GDM1 (cell line): ENCODE measurements at regions not wholly inside any gene's neighbourhood (a gene's known extent, or its start where the extent isn't known, plus 50 kb on each side); places are given as distances from the start of the nearest gene placed in this dataset.

Experiments
- DNase-seq: peaks from one replicate; lab custom pipeline; 2025; lab: John Stamatoyannopoulos, UW

DNA sequence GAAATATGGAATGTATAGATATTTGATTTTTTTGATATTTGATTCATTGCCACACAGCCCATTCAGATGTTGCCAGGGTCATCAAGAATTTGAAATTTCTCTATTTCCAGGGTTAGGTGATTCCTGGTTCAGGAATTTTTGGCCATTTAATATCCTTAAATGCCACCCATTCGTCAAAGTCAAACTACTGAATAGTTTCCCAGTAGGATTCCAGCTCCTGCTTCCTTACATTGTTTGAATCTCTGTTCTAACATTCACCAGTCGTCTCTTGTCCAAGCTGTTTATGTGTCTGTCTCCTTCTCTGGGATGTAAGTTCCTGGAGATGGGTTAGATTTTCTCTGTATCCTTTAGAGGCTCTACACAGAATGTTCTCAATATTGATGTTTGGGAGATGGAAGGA is 124.9 kb upstream of the TLE3 start:
- DNase-seq = no peak

DNA sequence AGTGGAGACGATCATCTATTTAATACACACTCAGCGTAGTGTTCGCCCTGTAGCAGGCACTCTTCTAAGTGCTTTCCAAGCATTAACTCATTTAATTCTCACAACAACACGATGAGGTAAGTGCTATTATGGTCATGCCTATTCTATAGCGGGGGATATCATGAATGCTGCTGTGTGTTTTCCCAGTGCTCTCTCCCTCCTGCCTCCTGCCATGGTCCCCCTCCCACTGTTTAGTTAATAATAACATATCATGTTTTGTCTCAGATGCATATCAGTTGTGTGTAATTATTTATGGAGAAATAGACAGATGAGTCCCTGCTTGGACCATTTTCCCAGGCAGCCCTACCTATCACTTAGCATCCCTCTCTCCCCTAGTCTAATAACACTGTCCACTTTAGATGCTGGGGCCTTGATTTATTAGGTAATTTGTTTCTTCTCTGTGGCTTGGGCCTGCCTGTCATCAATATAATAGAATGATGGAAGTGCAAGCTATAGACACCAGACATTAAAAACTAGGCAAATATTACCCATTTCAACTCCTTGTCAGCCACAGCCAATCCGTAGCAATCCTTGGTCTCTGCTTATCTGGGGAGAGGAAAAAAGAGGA is 122.9 kb upstream of the TLE3 start:
- no peak for DNase-seq

- no peak for DNase-seq
These were observed 122.2 kb upstream of the TLE3 start for GRCh38 chr15:70219966-70220365.

GRCh38 chr15:70219256-70219895 is 121.7 kb upstream of the TLE3 start:
- DNase-seq = no peak

DNA sequence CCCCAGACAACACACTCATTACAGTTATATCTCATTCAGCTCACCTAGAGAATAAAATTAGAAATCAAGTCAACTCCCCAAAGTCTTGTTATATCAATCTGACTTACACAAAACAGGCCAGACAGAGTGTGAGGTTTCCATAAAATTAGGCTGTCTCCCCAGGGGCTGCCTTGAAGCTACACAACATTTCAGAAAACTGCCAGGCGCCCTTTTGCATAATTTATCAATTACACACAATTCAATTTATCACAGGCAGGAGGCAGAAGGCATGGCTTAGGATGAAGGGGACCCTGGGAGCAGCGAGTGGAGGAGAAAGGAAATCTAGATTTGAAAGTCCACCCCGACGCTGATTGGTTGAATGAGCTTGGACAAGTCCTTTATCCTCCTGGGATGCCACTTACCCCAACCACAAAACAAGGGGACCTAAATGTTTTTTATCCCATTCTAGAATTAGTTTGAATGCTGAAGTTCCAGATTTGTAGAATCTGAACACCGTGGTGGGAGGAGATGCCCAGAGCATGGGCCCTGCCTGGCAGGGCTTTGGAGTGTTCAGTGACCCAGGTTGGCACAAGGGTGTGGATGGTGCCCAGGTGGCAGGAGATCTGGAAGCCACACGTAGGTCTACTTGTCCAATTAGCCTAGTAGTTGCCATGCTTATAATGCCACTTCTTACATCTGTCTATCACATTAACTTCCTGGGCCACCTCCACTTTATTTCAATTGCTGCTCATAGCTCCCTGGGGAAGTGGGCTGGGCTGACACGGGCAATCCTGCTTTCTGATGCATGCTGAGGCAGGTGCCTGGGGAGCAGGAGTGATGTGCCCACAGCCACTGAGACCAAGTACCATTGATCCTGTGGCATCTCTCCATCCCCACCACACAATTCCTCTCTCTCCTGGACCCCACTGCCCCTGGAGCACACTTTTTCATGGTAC is 119.8 kb upstream of the TLE3 start:
- DNase-seq = no peak

GRCh38 chr15:70215951-70216350 is 118.2 kb upstream of the TLE3 start:
- DNase-seq = no peak

DNA sequence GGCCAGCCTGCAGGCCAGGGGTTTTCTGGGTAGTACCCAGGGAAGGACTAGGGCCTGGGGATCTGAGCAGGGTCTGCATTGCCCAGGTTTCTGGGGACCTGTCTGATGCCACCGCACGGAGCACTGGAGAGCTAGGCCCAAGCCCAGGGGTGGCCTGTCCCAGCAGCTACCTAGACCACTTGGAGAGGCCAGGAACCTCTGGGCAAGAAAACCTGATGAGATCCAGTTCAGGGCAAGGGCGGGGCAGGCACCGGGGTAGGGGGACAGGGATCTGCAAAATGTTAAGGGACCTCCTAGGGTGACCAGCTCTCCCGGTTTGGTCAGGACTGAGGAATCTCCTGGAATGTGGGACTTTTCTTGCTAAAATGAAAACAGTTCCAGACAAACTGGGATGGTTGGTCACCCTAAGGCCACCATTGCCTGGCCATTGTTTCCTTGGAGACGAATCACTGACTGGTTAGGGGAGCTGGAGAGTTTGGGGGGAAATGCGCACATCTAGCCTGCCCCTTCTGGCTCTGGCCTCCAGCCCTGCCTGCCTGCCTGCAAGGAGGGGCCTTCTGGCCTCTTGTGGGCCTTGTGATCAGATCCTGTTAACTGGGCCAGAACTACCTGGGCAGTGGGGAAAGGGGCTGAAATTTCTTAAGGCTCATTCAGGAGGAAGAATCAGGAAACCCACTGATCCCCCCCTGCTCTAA is 117.4 kb upstream of the TLE3 start:
- DNase-seq = no peak

DNA sequence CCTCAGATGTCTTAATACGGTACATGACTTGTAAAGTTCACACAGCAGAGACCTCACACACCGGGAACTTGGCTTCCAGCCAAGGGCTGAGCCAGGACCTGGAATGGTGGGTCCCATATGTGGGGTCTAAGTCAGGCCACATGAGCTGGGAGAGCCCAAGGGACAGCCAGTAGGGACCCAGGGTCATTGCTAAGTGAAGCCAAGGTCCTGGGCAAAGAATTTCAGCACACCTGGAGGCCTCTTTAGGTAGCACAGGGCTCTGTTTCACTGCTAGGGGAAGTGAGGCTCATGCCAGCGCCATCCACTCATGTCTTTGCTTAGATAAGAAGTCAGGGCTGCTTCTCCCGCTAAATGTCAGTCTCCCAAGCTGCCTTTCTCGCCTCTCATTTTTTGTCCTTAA is 116.6 kb upstream of the TLE3 start:
- no peak for DNase-seq

DNA sequence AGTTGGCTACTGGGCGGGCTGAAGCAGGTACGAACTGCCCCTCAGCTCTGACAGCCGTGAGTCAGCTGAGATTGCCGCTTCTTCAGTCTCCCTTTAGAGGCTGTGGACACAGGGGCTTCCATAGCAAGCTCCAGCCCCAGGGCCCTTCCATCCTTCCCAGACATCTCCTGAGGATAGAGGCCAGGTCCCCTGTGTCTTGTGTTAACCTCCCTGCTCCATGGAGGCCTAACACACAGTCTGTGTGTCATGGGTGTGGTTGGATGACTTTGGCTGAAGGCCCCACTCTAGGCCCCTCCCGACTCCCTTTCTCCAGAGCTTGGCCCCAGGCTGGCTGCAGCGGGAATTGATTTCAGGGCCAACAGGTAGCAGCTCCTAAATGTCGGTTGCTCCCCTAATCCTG is 116.1 kb upstream of the TLE3 start:
- DNase-seq = no peak

DNA sequence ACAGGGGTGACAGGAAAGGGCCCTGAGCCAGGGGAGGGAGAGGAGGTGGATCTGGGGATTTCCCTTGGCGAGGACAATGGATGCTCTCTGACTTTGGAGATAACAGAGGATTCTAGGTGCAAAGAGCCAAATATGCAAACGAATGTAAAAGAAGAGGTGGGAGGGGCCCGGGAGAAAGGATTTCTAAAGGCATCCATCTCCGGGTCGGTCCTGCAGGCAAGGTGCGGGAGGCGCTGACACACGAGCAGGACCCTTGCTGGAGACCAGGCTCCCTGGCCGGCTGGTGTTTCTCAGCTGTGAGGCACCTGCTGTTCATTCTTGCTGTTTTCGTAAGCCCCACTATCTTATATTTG is 115.2 kb upstream of the TLE3 start:
- no peak for DNase-seq

GRCh38 chr15:70212286-70212962 is 114.7 kb upstream of the TLE3 start:
- DNase-seq = no peak

DNA sequence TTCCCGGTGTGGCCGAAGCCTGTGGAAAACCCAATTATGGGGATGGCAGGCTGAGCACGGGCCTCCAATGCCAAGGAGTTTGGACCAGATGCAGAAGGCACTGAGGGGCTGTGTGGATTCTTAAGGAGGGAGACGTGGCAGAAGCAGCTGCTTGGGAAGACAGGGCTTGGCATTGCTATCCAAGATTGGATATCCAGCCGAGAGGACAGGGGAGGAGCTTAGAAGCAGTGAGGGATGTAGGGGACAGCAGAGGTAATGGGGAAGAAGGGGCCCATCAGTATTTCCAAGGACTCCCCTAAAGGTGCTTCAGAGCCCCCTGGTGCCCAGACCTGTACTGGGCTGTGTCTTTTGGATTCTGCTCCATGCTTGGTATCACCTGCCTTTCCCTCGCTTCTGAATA is 112.8 kb upstream of the TLE3 start:
- no peak for DNase-seq

DNA sequence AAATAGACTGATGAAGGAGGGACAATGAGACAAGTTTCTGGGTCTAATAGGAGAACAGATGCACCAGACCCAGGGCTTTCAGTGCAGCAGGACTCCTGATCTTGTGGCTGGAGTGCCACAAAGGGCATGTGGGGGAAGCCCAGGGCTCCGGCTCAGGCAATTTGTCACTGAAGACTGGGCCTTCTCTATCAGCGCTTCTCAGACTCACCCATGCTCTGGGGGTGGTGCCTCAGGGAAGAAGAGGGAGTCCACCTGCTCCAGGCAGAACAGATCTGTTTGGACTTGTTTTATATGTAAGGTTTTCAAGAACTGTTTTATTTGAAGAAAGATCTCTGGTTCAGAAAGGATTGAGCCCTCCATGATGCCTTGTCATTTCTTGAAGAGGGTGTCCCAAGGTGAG is 112.4 kb upstream of the TLE3 start:
- DNase-seq = no peak

DNA sequence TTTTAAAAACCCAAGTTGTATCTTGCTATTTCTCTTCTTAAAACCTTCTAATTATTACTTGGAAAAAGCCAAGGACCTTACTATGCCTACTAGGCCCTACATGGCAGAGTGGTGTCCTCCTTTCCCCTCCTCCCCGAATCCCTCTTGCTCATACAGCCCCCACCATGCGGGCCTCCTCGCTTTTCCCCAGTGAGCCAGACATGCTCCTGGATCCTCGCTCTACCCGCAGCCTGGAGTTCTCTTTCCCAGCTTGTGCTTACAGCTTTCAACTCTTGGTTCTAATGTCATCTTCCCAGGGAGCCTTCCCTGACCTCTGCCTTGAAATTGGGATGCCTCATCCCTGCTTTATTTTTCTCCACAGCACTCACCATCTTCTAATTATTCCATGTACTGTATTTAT is 111.8 kb upstream of the TLE3 start:
- DNase-seq = no peak

- no peak for DNase-seq
These were observed 110.6 kb upstream of the TLE3 start for GRCh38 chr15:70208332-70208731.

DNA sequence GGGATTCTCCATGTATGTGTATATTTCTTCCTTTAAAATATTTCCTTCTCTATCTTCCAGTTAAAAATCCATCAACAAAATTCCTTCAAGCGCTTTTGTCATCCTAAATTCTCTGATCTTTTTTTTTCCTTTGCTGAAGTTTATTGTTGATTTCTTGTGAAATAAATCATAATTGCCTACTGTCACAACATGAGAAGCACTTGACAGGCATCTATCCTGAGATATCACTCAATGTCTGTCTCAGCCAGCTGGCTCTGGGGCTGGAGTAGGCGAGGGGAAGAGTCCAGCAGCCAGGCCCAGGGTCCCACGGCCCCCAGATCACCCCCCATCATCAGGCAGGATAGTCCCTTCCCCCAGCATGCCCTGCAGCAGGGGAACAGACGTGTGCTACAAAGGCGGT is 109.0 kb upstream of the TLE3 start:
- no peak for DNase-seq

DNA sequence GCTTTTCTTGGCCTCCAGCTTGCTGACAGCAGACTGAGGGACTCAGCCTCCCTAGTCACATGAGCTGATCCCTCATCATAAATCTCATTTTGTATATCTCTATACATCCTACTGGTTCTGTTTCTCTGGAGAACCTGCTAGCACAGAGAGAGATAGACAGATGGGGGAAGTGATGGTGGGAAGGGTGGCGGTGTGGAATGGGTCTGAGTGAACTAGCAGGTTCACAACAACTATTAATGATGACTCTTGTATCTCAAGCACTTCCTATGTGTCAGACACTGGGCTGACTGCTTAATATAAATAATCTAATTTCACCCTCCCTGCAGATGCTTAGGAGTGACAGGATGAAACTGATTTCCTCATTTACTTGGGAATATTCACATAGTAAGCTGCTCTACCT is 106.9 kb upstream of the TLE3 start:
- DNase-seq = no peak

DNA sequence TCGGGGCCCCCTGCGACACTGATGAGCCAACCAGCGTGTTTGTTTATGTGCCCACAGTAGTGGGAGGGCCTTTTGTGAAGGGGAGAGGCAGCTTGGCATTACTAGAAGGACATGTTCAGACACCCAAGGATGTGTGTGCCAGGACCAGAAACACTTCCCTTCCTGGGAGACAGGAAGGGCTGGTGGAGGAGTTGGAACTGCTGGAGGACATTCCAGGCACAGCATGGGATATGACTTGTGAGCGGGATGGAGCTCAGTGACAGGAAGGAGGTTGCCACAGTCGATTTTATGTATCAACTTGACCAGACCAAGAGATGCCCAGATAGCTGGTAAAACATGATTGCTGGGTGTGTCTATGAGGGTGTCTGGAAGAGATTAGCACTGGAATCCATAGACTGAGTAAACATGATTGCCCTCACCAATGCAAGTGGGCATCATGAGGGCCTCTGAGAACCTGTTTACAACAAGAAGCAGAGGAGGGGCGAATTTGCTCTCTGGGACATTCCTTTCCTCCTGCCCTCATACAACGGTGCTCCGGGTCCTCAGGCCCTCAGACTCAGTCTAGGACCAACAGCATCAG is 106.4 kb upstream of the TLE3 start:
- DNase-seq = no peak

DNA sequence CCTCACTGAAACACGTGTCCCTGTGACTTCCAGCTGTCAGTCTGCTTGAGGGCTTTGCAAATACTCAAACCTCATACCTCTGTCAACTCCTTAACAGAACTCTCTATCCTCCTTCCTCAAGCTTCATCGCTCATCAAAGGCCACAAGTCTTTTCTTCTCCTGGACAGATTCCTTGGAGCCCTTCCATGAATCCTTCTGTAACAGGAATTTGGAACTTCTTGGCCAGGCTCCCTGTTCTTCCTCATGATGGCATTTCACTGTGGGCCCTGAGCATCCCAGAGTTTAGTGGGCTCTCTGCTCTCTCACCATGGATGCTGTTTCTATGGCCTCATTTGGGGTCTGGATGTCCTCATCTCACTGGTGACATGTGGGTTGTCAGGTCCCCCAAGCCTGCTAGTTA is 105.0 kb upstream of the TLE3 start:
- no peak for DNase-seq

DNA sequence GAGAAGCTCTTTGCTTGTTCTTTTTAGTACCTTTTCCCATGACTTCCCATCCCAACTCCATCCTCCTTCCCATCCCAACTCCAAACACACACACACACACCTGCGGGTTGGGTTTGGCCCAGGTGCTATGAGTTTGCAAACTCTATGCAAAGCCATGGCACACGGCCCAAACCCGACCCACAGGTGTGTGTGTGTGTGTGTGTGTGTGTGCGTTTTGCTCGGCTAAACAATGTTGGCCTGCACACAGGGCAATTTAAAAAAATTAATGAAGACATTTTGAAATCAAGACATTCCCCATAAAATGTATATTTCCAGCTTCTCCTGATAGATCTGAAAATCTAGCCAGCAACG is 103.7 kb upstream of the TLE3 start:
- no peak for DNase-seq

DNA sequence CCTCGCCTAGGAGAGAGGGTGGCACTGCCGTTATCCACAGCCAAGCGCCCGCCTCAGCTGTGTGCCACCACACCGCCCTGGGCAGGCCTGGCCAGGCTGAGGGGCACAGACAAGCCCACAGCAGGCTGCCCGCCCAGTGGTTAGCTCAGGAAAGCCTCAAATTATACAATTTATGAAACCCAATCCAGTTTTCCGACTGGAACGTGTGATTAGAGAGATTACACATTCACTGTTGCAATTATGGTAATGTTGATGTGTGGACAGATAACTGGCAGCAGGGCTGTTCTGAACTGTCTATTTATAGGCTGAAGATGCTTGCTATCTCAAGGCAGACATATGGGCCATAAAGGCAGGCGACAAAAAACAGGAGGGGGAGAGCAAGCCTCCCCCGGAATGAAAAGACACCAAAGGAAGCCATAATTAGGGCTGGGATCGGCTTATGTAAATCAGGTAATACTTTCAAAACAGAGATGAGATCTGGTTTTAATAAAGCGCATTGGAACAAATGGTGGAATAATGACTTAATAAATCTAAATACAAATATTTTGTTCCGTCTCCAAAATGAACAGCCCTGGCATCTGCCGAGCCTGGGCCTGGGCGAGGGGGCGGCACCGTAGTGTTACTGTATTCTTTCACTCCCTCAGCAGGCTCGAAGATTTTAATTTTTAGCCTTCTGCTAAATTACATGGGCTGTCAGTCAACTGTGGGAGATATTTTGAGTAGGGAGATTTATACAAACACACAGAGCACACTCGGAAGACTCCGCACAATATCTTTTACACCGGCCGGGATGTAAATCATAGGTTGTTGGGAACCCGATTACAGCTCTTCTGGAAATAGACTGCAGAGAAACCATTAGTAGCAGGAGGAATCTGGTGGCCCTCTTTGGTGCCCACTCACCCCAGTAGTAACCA is 103.1 kb upstream of the TLE3 start:
- no peak for DNase-seq
